ENCODE measurements at regions not wholly inside any gene's neighbourhood (a gene's known extent, or its start where the extent isn't known, plus 50 kb on each side); places are given as distances from the start of the nearest gene placed in this dataset.
A peak's percentile ranks its signal among the peaks of the same experiment; 100 is the strongest.

DNA sequence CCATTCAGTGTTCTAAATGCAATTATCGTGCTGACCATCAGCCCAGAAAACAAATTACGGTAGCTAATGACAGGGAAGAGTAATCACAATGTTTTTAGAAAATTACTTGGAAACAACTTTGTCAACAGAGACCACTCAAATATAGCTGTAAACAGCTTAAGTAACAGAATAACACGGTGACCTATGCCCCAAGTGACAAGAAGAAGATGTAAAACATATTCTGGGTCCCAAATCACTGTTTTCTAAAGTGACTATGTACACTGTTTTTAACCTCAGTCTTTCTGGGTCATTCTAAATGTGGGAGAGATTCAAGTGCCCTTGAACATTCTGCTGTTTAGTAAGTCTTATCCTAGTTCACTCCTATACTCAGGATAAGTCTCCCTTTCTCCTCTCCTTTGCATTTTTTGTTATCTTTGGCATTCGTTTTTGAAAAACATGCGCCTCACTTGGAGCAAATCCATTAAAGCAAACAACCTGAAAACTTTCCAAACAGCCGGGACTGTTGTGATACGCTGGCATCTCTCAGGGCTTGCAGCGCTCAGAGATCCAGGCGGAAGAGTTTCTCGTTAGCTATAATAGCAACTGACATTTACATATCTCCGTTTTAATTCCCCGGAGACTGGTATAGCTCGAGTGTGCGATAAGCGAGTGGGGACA, 114.5 kb upstream of the SOX4 start:
- peak; percentile 81 for DNase-seq

DNA sequence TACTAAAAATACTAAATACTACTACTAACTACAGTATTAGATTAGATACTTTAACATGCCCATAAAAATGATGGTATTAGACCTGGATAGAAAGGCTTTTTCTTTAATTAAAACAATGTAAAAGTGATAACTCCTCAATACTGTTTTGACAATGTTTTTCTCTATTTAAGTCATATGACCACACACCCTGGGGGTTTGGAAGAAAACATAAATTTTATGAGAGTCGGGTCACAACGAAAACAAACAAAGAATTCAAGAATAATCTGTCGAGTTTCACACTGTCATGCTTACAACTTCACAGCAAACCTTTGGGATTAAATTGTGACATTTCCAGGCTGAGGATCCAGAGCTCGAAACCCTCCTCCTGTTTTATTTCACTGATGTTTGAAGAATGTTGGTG, 107.4 kb upstream of the SOX4 start:
- DNase-seq = no peak

DNA sequence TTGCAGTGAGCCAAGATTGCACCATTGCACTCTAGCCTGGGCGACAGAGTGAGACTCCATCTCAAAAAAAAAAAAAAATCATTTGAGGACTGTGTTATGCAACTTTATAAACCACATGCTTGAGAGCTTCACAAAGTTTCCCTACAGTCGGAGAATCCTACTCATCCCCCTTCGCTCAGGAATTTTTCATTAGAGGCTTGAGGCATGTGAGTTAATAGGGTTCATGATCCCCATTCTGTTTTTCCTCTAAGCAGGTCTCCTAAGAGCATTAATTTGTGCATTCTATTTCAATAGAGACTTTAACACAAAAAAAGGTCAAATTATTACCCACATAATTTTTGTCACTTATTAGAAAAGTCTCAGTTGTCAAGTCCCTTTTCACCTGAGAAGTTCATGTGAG, 103.7 kb upstream of the SOX4 start:
- DNase-seq = no peak

DNA sequence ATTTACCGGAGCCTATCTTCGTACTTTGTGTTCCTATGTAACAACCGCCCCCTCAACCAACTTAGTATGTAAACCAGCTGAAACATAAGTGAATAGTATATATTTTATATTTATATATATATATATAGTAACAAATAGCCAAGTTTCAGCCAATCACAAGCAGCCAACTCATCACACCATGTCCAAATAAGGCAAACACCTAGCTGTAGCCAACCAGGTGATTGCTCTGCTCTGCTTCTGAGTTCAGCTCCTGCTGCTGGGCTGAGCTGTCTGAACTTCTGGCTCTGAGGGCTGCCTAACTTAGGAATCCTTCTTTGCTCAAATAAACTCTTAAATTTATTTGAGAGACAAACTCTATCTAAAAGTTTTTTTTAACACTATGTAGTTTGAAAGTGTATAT, 101.6 kb upstream of the SOX4 start:
- no peak for DNase-seq

DNA sequence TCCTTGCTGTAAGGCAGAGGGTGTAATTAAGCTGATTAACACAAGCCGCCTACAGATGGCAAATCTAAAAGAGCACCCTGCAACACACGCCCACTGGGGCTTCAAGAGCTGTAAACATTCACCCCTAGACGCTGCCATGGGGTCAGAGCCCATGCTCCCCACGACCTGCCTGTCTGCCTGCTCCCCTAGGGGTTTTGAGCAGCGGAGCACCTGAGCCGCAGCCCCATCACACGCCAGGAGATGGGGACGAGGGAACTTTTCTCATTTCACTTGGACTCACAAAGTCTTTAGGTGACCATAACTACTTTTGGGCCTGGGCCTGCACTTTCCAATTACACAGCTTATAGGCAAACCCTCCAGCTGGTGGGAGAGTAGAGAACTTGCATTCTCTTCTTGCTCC, 99.0 kb upstream of the SOX4 start:
- peak; percentile 60 for DNase-seq

DNA sequence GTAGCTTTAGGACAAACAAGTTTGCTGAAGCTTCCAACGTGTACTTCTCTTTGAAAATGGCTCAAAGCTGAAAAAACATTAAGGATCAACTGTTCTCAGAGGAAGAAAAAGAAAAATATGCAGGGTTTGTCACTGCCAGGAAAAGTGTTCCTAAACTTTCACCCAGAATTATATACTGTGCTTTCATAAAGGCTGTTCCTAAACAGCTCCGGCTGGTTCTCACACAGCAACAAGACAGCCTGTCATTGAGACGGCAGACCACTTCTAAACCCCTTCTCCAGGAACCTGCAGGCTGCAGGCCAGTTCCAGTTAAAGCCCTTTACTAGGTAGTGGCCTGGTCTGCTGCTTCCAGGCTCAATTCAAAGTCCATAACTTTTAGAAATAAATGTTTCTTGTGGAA, 97.4 kb upstream of the SOX4 start:
- no peak for DNase-seq

DNA sequence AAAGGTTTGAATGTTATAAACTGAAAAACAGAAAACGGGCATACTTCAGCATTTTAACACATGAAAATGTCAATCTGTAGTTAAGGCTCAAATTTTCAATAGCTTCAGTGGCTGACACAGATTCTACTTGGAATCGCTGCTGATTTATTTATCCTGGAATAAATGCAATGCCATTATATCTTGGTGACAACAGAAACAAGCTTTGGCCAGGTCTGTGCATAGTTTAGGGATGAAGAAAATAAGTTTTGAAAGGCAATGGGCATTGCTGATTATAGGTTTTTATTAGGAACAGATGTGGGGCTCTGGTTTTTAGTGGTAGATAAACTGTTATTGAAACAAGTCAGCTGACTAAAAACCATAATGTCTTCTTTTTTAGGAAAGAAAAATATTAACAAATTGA, 96.8 kb upstream of the SOX4 start:
- no peak for DNase-seq

DNA sequence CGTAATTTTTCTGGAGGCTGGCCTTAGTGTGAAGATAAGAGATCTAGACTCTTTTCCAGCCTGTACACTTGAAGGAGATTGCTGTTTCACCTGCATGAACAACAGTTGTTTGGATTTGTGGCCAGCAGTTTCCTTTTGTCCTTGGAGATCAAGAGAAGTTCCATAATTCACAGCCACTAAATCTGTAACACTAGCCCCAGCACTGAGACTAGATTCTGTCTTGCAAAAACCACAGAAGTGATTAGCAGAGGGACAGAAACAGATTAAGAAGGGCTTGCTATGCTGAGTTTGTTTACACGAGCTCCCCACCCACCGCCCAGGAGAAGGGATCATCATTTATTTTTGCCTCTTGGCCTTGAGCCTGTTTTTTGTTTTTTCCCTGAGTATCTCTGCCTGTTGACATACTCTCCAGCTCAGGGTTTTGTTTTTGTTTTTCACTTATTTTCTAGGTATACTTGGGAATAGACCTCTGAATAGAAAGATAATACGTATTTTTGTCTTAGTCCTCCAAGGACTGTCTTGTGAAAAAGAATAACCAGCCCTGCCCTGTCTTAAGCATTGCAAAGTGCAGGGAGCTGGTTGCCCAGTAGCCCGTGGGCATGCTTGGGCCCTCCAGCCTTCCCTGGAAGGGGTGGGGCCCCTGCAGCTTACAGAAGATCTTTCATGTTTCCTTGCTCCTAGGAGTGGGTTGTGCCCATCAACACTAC, 93.1 kb upstream of the SOX4 start:
- peak; percentile 88 for DNase-seq

DNA sequence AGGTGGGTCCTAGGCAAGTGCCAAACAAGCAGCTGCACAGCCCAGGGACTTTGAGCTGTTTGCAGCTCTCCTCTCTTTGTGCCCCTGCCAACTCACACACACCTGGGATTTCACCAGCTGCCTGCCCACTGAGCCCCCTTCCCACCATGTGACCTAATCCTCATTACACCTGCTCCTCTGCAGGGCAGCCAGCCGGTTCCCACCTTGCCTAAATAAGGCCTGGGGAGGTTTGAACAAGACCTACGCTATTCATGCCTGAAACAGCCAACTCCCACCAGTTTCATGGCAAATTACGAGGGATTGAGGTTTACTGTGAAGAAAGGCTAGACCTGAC, 92.6 kb upstream of the SOX4 start:
- DNase-seq = peak; percentile 100

DNA sequence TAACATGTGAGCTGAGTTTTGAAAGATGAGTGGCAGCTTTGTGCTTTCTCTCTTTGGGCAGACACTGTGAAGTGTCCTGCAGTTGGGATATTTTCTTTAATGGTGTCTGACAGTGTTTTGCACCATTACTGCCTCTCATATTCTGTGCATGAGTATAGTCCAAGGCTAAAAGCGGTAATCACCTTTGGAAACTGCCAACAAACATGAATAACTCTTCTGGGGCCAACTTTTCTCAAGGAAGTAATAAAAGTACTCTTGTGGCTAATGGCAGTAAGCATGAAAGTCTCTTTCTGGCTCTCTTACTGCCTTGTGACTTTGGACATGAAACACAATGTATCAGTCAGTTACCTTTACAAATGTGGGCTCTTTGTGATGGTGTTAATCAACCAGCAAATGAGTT, 91.7 kb upstream of the SOX4 start:
- peak; percentile 37 for DNase-seq

DNA sequence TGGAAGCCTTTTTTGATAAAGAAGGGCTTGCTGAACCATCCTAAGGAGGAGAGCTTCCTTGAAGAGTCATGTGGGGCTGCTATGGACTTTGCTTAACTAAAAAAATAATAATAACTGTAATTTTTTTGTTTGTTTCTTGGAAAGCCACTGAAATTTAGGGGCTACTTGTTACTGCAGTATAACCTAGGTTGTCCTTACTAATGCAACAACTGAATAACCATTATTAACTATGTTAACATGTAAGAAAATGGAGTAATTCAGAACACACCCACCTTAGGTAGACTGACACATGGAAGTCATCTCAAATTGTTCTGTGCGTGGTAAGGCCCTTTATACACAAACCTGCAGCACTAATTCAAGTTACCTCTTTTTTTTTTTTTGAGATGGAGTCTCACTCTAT, 90.9 kb upstream of the SOX4 start:
- no peak for DNase-seq

DNA sequence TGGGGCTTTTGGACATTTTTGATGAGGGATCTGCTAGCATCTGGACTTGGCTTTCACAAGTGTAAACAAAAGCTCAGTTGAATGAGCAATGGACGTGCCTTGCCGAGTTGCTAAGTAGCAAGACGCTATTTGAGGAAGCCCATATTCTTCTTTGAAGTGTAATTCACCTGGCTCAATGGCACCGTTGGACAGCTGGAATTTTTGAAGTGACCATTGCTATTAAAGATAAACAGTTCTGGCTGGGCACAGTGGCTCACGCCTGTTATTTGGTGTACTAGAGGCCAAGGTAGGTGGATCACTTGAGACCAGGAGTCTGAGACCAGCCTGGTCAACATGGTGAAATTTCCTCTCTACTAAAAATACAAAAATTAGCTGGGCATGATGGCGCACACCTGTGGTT, 88.8 kb upstream of the SOX4 start:
- peak; percentile 27 for DNase-seq

DNA sequence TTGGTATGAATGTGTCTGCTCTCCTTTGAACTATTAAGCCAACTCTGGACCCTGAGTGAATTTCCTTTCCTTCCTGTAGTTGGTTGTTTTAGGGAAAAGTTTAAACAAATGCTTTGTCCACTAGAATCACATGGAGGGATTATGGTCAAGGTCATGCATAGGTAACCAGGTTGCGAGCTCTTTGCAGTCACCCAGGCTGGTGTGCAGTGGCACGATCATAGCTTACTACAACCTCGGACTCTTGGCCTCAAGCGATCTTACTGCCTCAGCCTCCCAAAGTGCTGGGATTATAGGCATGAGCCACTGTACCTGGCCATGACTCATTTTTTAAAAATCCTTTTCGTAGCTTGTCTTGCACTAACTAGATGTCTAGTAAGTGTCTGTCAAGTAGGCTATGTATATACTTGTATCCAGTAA, 88.0 kb upstream of the SOX4 start:
- no peak for DNase-seq

DNA sequence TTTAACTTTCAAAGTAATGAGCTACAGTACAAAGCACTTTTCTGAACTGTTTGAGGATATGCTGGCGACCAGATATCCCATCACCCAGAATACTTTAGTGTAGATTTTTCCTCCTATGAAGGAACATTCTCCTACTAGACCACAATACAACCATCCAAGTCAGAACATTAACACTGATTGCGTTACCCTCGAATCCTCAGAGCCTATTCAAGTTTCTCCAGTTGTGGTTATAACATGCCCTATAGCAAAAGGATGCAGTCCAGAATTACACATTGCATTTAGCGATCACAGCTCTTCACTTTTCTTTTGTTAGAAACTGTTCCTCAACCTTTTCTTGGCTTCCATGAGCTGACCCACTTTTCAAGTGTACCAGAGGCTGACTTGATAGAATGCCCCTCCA, 87.4 kb upstream of the SOX4 start:
- DNase-seq = no peak

DNA sequence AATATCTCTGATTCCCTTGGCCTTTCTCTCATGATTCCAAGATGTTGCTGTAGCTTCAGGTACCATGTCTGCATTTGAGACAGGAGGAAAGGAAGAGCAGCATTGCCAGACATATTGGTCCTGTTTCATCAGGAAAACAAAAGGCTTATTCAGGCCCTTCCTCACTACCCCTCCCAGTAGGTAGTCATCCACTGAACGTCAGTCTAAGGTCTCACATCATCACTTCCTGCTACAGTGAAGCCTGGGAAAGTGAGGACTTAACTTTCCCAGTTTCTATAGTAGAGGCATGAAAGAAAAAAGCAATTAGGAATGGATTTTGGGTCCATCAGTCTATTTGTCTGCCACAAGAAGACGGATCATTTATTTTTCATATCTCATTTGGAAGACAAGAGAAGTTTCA, 85.7 kb upstream of the SOX4 start:
- DNase-seq = no peak

DNA sequence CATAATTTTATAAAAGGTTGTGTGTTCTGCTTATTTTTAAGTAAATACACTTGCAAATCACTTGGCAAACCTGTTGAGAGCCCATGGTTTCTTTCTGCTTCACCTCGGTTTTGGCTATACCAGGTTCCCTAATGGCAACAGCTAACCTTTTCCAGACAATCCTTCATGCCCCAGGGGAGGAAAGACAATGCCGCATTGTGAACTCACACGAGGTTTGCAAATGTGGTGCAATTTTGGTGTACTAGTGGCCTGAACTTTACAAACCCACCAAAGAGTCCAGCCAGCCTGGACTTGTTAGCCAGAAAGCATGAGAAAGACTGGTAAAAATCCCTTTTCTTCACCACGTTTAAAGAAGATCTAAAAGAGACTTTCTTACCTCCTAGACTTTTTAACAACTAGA, 84.8 kb upstream of the SOX4 start:
- peak; percentile 25 for DNase-seq

DNA sequence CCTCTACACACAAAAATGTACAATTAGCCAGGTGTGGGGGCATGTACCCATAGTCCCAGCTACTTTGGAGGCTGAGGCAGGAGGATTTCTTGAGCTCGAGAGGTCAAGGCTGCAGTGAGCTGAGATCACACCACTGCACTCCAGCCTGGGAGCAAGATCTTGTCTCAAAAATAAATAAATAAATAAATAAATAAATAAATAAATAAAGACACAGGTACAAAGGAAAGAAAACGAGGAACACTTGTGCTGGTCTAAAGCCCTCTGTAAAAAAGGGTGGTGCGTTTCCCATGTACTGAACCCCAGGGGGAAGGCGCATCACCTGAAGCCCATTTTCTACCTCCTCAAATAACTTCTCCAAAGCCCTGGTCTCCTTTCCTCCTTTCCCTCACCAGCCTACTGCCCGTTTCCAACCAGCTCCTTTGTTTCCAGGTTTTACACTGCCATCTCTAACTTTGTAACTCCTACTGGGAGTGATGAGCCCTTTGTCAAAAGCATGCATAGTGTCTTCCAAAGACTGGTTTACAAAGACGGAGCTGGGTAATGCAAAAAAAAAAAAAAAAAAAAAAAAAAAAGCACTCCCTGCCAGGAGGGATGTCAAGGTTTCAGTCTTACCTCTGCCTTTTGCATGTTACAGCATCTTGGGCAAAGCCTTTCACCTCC, 81.5 kb upstream of the SOX4 start:
- no peak for DNase-seq

DNA sequence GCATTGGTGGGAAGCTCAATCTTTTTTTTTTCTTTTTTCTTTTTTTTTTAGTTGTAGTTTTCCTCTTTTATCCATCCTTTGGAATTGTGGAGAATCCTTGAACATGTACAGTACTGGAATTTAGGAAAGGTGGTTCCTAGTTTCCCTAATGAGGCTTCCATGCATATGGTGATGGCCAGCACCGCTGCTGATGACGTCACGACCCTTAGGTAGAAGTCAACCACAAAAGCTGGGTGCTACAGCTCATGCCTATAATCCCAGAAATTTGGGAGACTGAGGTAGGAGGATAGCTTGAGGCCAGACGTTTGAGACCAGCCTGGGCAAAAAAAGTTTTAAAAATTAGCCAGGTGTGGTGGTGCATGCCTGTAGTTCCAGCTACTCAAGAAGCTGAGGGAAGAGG, 79.3 kb upstream of the SOX4 start:
- no peak for DNase-seq

DNA sequence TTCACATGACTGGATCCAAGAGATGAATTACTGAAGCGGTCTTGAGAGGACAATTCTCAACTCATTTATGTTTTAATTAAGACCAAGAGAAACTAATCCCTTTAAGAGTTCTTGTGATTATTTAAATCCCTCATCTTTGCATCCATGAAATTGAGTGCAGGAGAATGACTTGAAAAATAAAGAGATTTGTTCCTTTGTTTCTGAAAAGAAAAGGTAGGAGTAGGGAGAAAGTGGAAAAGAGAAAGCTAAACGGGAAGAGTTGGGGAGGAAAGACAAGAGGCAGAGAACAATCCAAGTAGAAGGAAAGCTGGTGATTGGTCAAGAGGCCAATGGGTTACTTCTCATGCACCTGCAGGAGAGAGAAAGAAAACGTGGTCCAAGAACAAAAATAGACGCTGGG, 75.2 kb upstream of the SOX4 start:
- DNase-seq = no peak

DNA sequence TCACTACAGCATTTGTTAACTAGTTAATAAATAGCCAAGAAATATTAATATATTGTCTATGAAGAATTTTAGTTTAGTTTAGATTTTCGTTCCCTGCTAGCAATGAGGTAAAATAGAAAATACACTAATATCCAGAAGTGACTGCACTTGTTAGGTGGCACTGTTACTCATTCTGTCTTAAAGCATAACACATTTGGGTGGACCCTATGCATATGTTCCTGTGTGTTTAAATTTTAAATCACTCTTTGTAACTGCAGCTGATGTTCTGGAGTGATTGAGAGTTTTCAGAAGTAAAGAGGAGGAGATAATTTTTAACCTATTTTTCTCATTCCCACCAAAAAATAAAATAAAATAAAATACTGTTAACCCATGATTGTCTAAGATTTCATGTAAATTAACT, 73.9 kb upstream of the SOX4 start:
- DNase-seq = peak; percentile 53

DNA sequence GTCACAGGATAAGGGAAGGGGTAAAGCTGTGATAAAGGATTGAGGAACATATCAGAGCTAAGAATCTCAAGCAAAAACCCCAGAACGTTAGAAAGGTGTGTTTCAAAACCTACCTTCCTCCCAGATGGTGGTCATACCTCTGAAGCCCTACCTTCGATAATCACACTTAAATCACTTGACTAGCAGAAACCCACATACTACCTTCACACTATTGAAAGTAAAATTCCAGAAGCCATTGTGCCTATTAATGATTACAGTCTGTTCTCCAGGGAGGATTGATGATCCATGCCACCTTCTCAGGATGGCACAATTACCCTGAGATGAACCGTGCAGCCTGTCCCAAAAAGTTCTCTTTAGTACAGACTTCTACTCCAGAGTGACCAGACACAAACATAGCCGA, 72.3 kb upstream of the SOX4 start:
- DNase-seq = peak; percentile 70

DNA sequence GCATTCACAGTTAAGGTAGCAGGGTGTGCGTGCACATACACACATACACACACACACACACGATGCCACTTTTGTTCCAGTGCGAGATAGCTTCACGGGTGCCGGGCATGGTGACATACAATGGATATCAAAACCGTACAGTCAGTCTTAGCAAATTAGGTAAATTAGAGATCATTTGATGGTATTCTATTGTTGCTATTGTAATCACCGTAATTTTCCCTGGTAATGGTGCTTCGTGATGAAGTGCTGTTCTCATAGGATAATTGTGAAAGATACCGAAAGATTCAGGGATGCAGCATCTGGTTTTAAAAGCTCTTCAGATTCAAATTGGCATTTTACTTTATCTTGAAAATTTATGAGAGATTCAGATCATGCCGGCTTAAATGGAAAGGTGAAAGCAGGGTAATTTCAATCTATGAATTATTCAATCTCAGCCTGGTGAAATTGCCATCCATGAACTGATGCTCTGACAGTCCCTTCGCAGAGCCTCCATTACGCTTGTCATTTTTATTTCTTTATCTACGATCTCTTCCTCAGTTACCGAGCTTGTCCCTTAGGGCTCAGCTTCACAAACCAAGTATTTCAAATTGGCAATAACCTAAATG, 71.3 kb upstream of the SOX4 start:
- DNase-seq = peak; percentile 80

DNA sequence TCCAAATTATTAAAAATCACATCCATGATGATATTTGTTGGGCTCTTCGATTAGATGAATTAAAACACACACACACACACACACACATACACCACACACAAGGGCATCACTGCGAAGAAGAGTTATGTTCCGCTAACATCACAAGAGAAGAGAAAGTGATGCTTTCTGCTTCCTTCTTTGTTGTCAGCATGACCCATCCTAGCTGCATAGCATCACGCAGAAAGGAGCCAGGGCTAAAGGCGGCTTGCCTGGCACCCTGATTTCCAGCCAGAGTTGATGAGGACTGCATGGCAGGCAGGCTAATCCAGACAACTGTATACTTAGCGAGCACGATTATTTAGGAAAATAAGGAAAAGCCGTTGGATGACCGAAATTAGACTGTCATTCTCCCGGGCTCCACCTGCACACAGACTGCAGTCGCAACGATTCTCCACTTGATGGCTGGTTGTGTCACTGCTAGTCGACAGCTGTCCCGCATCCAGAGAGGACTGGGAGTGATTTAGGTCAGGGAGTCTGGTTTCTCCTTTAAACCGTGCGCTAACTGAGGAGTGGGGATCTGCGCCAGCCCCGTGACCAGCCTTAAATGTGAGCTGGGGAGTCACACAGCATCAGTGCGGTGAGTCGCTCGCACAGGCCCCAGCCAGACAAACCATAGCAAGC, 70.6 kb upstream of the SOX4 start:
- peak; percentile 87 for DNase-seq

DNA sequence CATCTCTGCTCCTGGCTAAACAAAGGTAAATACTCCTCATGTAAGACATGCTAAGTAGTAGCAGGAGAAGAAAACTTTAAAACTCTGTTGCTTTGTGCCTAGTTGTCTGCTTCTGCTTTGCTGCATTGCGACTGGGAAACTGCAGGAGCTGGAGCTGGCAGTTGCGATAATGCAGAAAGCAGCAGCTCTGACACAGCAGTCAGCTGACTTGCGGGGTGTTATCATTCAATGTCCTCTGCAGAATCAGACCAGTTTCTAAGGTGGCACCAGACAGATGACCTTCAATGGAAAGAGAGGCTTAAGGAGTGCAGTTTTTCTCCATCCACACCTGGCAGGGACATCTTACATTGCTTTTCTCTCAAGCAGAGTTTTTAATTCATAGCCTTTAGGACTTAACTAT, 69.9 kb upstream of the SOX4 start:
- peak; percentile 86 for DNase-seq
